ENCODE measurements at regions not wholly inside any gene's neighbourhood (a gene's known extent, or its start where the extent isn't known, plus 50 kb on each side); places are given as distances from the start of the nearest gene placed in this dataset.

GRCh38 chr12:42812871-42813270, 223.3 kb upstream of the PRICKLE1 start:
- no peak for TF ChIP-seq POLR2A (IDR thresholded peaks at IDR 0.05)
- TF ChIP-seq, protein P1, sequence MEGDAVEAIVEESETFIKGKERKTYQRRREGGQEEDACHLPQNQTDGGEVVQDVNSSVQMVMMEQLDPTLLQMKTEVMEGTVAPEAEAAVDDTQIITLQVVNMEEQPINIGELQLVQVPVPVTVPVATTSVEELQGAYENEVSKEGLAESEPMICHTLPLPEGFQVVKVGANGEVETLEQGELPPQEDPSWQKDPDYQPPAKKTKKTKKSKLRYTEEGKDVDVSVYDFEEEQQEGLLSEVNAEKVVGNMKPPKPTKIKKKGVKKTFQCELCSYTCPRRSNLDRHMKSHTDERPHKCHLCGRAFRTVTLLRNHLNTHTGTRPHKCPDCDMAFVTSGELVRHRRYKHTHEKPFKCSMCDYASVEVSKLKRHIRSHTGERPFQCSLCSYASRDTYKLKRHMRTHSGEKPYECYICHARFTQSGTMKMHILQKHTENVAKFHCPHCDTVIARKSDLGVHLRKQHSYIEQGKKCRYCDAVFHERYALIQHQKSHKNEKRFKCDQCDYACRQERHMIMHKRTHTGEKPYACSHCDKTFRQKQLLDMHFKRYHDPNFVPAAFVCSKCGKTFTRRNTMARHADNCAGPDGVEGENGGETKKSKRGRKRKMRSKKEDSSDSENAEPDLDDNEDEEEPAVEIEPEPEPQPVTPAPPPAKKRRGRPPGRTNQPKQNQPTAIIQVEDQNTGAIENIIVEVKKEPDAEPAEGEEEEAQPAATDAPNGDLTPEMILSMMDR (IDR thresholded peaks at IDR 0.05), result no peak
- 78 to 88% methylated on average over 3 of the region's 3 CpGs for WGBS, 2 donors
- no peaks in the 10 kb centered on the region for H3K36me3 ChIP-seq
- no peaks in the 10 kb centered on the region for H3K27me3 ChIP-seq
- no peak overlapping the region for H3K27ac ChIP-seq
- H3K9me3 ChIP-seq, result no peaks in the 10 kb centered on the region
- no peak overlapping the region for H3K4me3 ChIP-seq (replicated peaks in 1 of 3)
- no peak for DNase-seq
- H3K4me1 ChIP-seq, result no peaks in the 10 kb centered on the region
- intact Hi-C loops (cut with DNase I), result no loop called here

- TF ChIP-seq, protein P1 (IDR thresholded peaks at IDR 0.05), result no peak
- TF ChIP-seq POLR2A (IDR thresholded peaks at IDR 0.05), result no peak
- intact Hi-C loops (cut with DNase I), result no loop called here
- Histone ChIP-seq H3K4me1 (no peaks in the 10 kb centered on the region), H3K27me3 (no peaks in the 10 kb centered on the region), H3K9me3 (no peaks in the 10 kb centered on the region), H3K36me3 (no peaks in the 10 kb centered on the region), H3K4me3 (replicated peaks in 1 of 3) (no peak overlapping the region), H3K27ac (no peak overlapping the region)
- no peak for DNase-seq
These were observed 222.5 kb upstream of the PRICKLE1 start for GRCh38 chr12:42812086-42812485.

GRCh38 chr12:42810006-42810405, 220.5 kb upstream of the PRICKLE1 start:
- no peaks in the 10 kb centered on the region for H3K4me1 ChIP-seq
- no peaks in the 10 kb centered on the region for H3K36me3 ChIP-seq
- no peak for TF ChIP-seq POLR2A (IDR thresholded peaks at IDR 0.05)
- TF ChIP-seq, protein P1 (IDR thresholded peaks at IDR 0.05), result no peak
- 44 to 50% methylated on average over 3 of the region's 3 CpGs for WGBS, 2 donors
- no peaks in the 10 kb centered on the region for H3K27me3 ChIP-seq
- DNase-seq, result no peak
- intact Hi-C loops (cut with DNase I), result no loop called here
- H3K9me3 ChIP-seq, result no peaks in the 10 kb centered on the region
- no peak overlapping the region for H3K27ac ChIP-seq
- no peak overlapping the region for H3K4me3 ChIP-seq (replicated peaks in 1 of 3)

DNA sequence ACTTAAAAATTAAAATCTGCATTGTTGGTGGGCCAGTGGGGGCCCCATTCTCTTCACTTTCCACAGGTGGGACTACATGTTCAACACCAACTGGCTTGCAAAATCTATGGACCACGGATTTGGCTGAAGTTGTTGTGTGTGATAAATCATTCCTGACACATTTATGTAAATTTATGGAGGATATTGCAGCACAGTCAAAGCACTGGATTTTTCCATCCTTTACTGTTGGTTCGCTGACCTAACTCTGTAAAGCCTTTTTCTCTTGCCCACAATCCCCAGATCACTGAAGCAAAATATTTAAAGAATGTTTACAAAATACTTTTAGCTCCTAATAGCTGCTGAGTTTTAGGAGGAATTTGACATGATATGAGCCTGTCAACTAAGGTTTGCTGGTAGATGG, 219.7 kb upstream of the PRICKLE1 start:
- Histone ChIP-seq H3K9me3 (no peaks in the 10 kb centered on the region), H3K27ac (no peak overlapping the region), H3K4me1 (no peaks in the 10 kb centered on the region), H3K4me3 (replicated peaks in 1 of 3) (no peak overlapping the region), H3K36me3 (no peaks in the 10 kb centered on the region), H3K27me3 (no peaks in the 10 kb centered on the region)
- intact Hi-C loops (cut with DNase I), result no loop called here
- WGBS, 2 donors, result 64 to 69% methylated on average over 2 of the region's 2 CpGs
- DNase-seq, result no peak
- no peak for TF ChIP-seq POLR2A (IDR thresholded peaks at IDR 0.05)
- TF ChIP-seq, protein P1 (IDR thresholded peaks at IDR 0.05), result no peak

GRCh38 chr12:42807766-42808165, 218.2 kb upstream of the PRICKLE1 start:
- H3K36me3 ChIP-seq, result no peaks in the 10 kb centered on the region
- 89 to 97% methylated on average over 3 of the region's 3 CpGs for WGBS, 2 donors
- H3K4me1 ChIP-seq, result no peaks in the 10 kb centered on the region
- H3K27ac ChIP-seq, result no peak overlapping the region
- intact Hi-C loops (cut with DNase I), result no loop called here
- no peaks in the 10 kb centered on the region for H3K27me3 ChIP-seq
- TF ChIP-seq, protein P1 (IDR thresholded peaks at IDR 0.05), result no peak
- TF ChIP-seq POLR2A (IDR thresholded peaks at IDR 0.05), result no peak
- H3K9me3 ChIP-seq, result no peaks in the 10 kb centered on the region
- no peak overlapping the region for H3K4me3 ChIP-seq (replicated peaks in 1 of 3)
- DNase-seq, result no peak
